ENCODE measurements at regions not wholly inside any gene's neighbourhood (a gene's known extent, or its start where the extent isn't known, plus 50 kb on each side); places are given as distances from the start of the nearest gene placed in this dataset.

DNA sequence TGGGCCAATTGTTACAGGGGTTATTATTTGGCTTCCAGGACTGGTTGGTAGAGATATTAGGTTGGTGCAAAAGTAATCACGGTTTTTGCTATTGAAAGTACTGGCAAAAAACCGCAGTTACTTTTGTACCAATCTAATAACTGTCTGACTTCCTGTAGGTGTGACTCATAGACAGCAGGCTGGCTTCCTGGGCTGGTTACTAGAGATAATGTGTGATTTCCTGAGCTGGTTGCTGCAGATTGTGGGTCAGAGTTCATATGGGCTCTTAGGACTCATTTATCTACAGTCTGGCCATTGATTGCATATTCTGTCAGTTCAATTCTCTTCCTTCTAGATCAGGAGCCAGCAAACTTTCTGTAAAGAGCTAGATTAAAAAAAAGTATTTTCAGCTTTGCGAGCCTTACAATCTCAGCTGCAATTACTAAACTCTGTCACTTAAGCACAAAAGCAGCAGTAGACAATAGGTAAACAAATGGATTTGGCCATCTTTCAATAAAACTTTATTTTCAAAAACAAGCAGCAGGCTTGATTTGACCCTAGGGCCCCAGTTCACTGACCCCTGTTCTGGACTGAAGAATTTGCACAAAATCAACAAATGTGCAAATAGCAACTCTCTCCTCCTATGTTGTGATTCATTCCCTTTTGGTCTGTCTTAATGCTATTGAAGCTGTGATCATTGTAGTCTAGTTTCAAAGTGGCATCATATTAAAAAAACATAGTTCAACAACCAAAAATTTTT lies 50.8 kb upstream of the BOD1L1 start:
- Histone ChIP-seq H3K9ac (ENCODE audit: low read length) (no peak overlapping the region), H2AFZ (ENCODE audit: low read length) (no peak overlapping the region), H3F3A (ENCODE audit: low read length, unreplicated experiment) (no peaks in the 10 kb centered on the region), H3K36me3 (ENCODE audit: low read depth, low read length) (no peaks in the 10 kb centered on the region), H3K4me3 (ENCODE audit: low read length) (no peak overlapping the region), H4K20me1 (ENCODE audit: low read length) (no peaks in the 10 kb centered on the region), H3K79me2 (ENCODE audit: low read length) (no peaks in the 10 kb centered on the region), H3K27me3 (ENCODE audit: low read length) (no peaks in the 10 kb centered on the region), H3K9me2 (replicated peaks; ENCODE audit: low read length) (no peaks in the 10 kb centered on the region), H3K27ac (ENCODE audit: low read length) (no peak overlapping the region), H3K4me1 (ENCODE audit: insufficient read depth, low read length) (no peaks in the 10 kb centered on the region), H3K4me2 (ENCODE audit: low read length) (no peak overlapping the region), H3K9me3 (ENCODE audit: low read length) (0 out of 2 replicates have a peak, but pooled peaks cover 8% of the 10 kb centered on the region)
- ATAC-seq: peak; percentile 27; the same call in 1 of the 2 replicates
- ChIA-PET CTCF (no interaction called here), POLR2A (ENCODE audit: unreplicated experiment) (no interaction called here)
- BruUV-seq (replicated peaks): no TSS peak
- intact Hi-C loops (cut with micrococcal nuclease): no loop called here
- TF ChIP-seq EZH2 (IDR thresholded peaks at IDR 0.05; ENCODE audit: low read length, unreplicated experiment): no peak
- no peak for TF ChIP-seq CTCF (conservative IDR thresholded peaks at IDR 0.05; ENCODE audit: low read depth, low read length)
- no peak for TF ChIP-seq EZH2phosphoT487 (IDR thresholded peaks at IDR 0.05; ENCODE audit: borderline replicate concordance, low read length)
- DNase-seq: no peak

- no peak for ATAC-seq
Observed at GRCh38 chr4:13681570-13681969, 54.0 kb upstream of the BOD1L1 start.

More at GRCh38 chr4:13681570-13681969, 54.0 kb upstream of the BOD1L1 start:
- H3K9ac ChIP-seq (ENCODE audit: low read length): no peak overlapping the region
- H3F3A ChIP-seq (ENCODE audit: low read length, unreplicated experiment): no peaks in the 10 kb centered on the region
- no peak overlapping the region for H3K27ac ChIP-seq (ENCODE audit: low read length)
- no peak overlapping the region for H3K4me2 ChIP-seq (ENCODE audit: low read length)
- 0 out of 2 replicates have a peak, but pooled peaks cover 8% of the 10 kb centered on the region for H3K9me3 ChIP-seq (ENCODE audit: low read length)
- no peaks in the 10 kb centered on the region for H3K4me1 ChIP-seq (ENCODE audit: insufficient read depth, low read length)
- intact Hi-C loops (cut with micrococcal nuclease): no loop called here
- H4K20me1 ChIP-seq (ENCODE audit: low read length): no peaks in the 10 kb centered on the region
- no peaks in the 10 kb centered on the region for H3K9me2 ChIP-seq (replicated peaks; ENCODE audit: low read length)
- H3K36me3 ChIP-seq (ENCODE audit: low read depth, low read length): no peaks in the 10 kb centered on the region
- no peak overlapping the region for H2AFZ ChIP-seq (ENCODE audit: low read length)
- BruUV-seq (replicated peaks): no TSS peak
- H3K79me2 ChIP-seq (ENCODE audit: low read length): no peaks in the 10 kb centered on the region
- DNase-seq: no peak
- ChIA-PET CTCF (no interaction called here), POLR2A (ENCODE audit: unreplicated experiment) (no interaction called here)
- TF ChIP-seq CTCF (conservative IDR thresholded peaks at IDR 0.05; ENCODE audit: low read depth, low read length): no peak
- no peak for TF ChIP-seq EZH2phosphoT487 (IDR thresholded peaks at IDR 0.05; ENCODE audit: borderline replicate concordance, low read length)
- no peak for TF ChIP-seq EZH2 (IDR thresholded peaks at IDR 0.05; ENCODE audit: low read length, unreplicated experiment)
- H3K27me3 ChIP-seq (ENCODE audit: low read length): no peaks in the 10 kb centered on the region
- H3K4me3 ChIP-seq (ENCODE audit: low read length): no peak overlapping the region
